Choroid plexus epithelial cell (primary cell): ENCODE measurements at regions not wholly inside any gene's neighbourhood (a gene's known extent, or its start where the extent isn't known, plus 50 kb on each side); places are given as distances from the start of the nearest gene placed in this dataset.

Source experiments
- DNase-seq: peaks from one replicate; pipeline ENCODE4 v3.0.0-alpha.2; 2010; ENCODE audit warnings: low read depth
- H3K4me3 ChIP-seq: 2 replicates; pipeline ENCODE4 v1.5.1; 2011; ENCODE audit warnings: low read depth, mild to moderate bottlenecking, control low read depth, low read length, moderate library complexity
- TF ChIP-seq, protein P1 (sequence below): conservative IDR thresholded peaks from 2 replicates; pipeline ENCODE4 v1.5.1; 2011; ENCODE audit warnings: low read depth, mild to moderate bottlenecking, control low read depth, inconsistent platforms, low read length, moderate library complexity

DNA sequence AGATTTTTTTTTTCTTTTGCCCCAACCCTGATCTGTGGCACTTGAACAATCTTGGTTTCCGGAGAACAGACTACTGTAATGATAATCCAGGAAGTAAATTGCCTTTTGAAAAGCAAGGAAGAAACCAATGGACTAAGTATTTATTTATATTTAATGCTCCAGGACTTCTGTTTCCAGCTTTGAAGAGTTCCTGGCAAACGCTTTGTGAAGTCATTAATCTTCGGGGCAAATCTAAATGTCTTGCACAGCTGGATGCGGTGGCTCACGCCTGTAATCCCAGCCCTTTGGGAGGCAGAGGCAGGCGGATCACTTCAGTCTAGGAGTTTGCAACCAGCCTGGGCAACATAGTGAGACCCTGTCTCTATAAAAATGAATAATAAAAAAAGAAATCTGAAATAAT is 135.1 kb upstream of the GATA6 start:
- TF ChIP-seq, protein P1, sequence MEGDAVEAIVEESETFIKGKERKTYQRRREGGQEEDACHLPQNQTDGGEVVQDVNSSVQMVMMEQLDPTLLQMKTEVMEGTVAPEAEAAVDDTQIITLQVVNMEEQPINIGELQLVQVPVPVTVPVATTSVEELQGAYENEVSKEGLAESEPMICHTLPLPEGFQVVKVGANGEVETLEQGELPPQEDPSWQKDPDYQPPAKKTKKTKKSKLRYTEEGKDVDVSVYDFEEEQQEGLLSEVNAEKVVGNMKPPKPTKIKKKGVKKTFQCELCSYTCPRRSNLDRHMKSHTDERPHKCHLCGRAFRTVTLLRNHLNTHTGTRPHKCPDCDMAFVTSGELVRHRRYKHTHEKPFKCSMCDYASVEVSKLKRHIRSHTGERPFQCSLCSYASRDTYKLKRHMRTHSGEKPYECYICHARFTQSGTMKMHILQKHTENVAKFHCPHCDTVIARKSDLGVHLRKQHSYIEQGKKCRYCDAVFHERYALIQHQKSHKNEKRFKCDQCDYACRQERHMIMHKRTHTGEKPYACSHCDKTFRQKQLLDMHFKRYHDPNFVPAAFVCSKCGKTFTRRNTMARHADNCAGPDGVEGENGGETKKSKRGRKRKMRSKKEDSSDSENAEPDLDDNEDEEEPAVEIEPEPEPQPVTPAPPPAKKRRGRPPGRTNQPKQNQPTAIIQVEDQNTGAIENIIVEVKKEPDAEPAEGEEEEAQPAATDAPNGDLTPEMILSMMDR: no peak
- no peak overlapping the region for H3K4me3 ChIP-seq
- DNase-seq: no peak

DNA sequence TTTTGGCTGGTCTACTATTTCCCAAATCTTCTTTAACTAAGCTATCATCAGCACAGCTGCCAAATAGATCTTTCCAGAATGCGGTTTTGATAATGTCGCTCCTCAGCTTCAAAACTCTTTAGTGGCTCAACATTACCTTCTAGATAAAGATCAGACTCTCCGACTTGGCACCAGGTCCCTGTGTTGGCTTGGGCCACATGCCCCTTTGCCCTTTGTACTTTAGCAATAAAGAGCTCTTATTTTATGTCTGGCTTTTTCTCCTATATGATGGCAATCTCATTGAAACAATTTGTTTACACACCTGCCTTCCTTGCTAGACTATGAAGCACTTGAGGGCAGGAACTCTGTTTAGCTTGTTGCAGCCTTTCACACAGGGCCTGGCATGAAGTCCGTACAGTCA is 128.9 kb upstream of the GATA6 start:
- no peak overlapping the region for H3K4me3 ChIP-seq
- TF ChIP-seq, protein P1: no peak
- no peak for DNase-seq

DNA sequence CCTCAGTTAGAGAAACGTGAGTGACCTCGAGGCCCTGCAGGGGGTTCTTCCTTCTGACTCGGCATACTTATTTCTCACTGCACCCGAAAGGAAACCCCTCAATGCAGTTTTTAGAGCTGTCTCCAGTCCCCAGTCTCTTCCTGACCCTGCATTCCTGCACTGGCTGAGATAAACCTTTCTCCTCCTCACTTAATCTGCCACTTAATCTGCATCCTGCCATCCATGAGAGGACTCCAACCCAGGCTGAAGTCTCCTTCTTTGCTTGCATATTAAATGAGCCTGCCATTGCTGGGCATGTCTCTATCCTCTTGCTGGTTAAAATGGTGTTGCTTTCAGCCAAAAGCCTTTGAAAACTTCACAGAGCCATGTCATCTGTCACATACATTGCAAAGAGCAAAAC is 125.6 kb upstream of the GATA6 start:
- no peak overlapping the region for H3K4me3 ChIP-seq
- TF ChIP-seq, protein P1: no peak
- DNase-seq: no peak

DNA sequence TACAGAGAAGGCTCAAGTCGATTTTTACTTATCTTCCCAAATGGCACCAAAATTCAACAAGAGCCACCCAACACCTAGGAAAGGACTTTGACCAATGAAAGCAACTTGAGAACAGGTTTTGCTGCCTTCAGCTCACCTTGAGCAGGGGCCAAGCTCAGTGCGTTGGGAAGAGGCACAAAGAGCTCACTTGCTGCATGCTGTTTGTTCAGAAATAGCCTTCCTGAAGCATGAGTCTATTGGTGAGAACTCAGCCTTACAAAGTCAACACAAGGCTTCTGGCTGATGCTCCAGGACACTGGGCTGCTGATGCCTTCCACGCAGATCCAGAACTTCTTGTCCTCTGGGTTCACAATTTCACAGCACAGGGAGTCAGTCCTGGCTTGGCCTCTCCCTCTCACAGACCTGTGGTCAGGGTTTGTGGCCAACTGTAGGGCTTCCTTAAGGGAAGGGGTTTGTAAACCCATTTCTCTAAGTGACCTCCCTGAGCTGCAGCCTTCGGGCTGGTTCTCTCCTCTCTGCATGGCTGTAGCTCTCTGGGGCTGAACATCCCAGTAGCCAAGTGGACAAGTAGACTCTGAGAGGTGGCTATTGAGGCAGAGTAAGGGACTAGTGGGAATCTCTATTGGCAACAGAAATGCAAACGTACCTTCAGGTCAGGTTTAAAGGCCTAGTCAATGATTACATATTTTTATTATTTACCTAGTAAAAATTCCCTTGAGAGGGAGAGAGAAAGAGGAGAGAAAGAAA is 124.7 kb upstream of the GATA6 start:
- no peak overlapping the region for H3K4me3 ChIP-seq
- TF ChIP-seq, protein P1: no peak
- DNase-seq: no peak

DNA sequence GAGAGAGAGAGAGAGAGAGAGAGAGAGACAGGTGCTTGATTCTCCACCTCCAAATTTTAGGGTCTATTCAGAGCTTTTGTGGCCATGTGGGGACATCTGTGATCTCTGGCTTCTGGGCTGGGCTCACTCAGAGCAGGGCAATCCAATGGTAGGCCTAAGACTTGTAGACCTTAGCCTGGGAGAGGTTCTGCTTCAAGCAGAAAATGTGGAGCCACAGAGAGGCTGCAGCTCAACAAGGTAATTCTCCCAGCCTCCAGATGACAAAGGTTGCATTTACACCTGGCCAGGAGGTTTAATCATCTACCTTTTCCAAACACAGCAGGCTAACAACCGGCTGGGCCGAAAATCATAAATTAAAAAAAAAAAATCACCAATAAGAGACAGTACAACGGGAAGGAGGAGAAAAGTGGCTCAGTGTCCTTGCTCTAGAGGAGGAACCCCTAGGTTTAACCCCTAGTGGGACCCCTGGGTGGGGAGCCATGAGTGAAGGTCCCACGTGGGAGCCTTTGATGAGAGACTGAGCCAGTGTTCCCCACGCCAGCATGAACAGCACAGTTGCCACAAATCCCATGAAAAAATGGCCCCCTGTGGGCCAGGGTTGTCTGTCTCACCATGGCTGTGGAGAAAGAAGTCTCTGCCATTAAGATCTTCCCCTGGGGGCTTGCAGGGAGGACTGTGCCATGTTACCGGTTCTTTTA is 124.0 kb upstream of the GATA6 start:
- DNase-seq: no peak
- H3K4me3 ChIP-seq: no peak overlapping the region
- TF ChIP-seq, protein P1: no peak

DNA sequence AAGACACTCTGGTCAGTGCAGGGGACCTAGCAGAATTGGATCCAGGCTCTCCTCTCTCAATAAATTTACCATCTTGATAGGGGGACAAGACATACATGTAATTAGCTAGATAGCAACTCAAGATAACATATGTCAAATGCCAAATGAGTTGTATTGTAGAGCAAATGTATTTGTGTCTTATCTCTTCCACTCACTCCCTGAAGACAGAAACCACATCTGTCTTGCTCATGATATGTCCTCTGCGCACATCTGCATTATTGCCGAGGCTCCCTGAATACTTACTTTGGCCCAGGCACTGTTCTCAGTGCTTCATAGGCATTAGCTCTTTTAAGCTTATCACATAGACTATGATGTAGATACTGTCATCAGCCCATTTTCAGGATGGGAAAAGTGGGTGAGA is 122.9 kb upstream of the GATA6 start:
- TF ChIP-seq, protein P1: no peak
- DNase-seq: no peak

DNA sequence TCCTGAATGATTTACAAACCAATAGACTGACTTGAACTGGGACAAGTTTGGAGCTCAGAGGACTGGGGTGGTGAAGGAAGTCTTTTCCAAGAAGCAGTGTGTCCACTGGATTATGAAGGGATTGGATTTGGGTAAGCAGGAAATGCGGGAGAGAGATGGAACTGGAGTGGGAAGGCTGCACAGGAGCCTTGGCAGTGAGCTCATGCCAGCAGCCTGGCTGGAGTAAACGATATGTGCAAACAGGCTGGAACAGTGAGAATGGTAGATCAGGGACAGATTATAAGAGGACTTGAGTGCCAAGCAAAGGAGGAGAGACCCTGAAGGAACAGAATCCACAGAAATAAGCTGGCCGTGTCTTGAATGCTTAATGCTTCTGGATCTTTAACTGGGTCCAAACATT is 121.9 kb upstream of the GATA6 start:
- H3K4me3 ChIP-seq: no peak overlapping the region
- DNase-seq: no peak
- TF ChIP-seq, protein P1: no peak

More for the DNA sequence above, 122.9 kb upstream of the GATA6 start:
- H3K4me3 ChIP-seq: no peak overlapping the region
